A549 (cell line): ENCODE measurements at regions not wholly inside any gene's neighbourhood (a gene's known extent, or its start where the extent isn't known, plus 50 kb on each side); places are given as distances from the start of the nearest gene placed in this dataset.

Experiments
- ATAC-seq, 2 experiments: fragments of 200-7000 bp in 1 of 2; fragments of >200 bp in 1 of 2; cut with Nextera tagmentation in 1 of 2; cut with Tn5 transposase in 1 of 2; 3 replicates each; pipeline versions ENCODE4 v1.8.0 to v1.9.1; 2018 to 2020; ENCODE audit warnings: mild to moderate bottlenecking in 1 of 2, moderate library complexity in 1 of 2
- CTCF ChIA-PET: fragments of 300-600 bp; sonication (Branson Sonifier 250); formaldehyde crosslinking; extraction: SDS; loops from one replicate; lab custom pipeline; 2021; ENCODE audit warnings: antibody characterized with exemption, inconsistent platforms; lab: Yijun Ruan, JAX
- POLR2A ChIA-PET: fragments of 350-600 bp; formaldehyde crosslinking; extraction: SDS; loops from one replicate; lab custom pipeline; 2021; ENCODE audit warnings: antibody characterized with exemption, inconsistent platforms; lab: Yijun Ruan, JAX
- DNase-seq, 2 experiments: peaks; one replicate each; pipeline versions ENCODE4 v3.0.0 to v3.0.0-alpha.2; 2011 to 2016; ENCODE audit warnings: low read depth in 1 of 2, low spot score in 1 of 2
- FAIRE-seq: peaks from 2 replicates; lab custom pipeline; 2011; peaks lifted over from hg19 to GRCh38; lab: Jason Lieb, UNC
- H3K27ac ChIP-seq, 2 experiments: fragments of >200 bp; sonication (Bioruptor Twin); formaldehyde crosslinking; 3 replicates each; pipeline ENCODE4 v1.5.1; 2016 to 2017
- H3K4me1 ChIP-seq: fragments of >200 bp; sonication (Bioruptor Twin); formaldehyde crosslinking; 3 replicates; pipeline ENCODE4 v1.6.1; 2016
- H3K4me2 ChIP-seq: fragments of >200 bp; sonication (Bioruptor Twin); formaldehyde crosslinking; 3 replicates; pipeline ENCODE4 v1.6.1; 2016
- H3K4me3 ChIP-seq: fragments of >200 bp; sonication (Bioruptor Twin); formaldehyde crosslinking; 3 replicates; pipeline ENCODE4 v1.5.1; 2016
- H3K9me3 ChIP-seq: fragments of >200 bp; sonication (Bioruptor Twin); formaldehyde crosslinking; 3 replicates; pipeline ENCODE4 v1.6.1; 2016
- E2F6 ChIP-seq: IDR thresholded peaks from 2 replicates; pipeline ENCODE4 v1.6.1; 2012; ENCODE audit warnings: low read depth, borderline replicate concordance
- EP300 ChIP-seq, 2 experiments: fragments of >200 bp; sonication (Bioruptor Twin); formaldehyde crosslinking; IDR thresholded peaks; 2 replicates in 1 of 2; 3 replicates in 1 of 2; pipeline ENCODE4 v1.6.1; 2016 to 2017
- FOSL2 ChIP-seq, 2 experiments: fragments of 450-650 bp in 1 of 2; fragments of >200 bp in 1 of 2; sonication (Bioruptor Twin) in 1 of 2; formaldehyde crosslinking; IDR thresholded peaks; 2 replicates each; pipeline versions ENCODE4 v1.5.0 to v1.6.1; 2016 to 2020; ENCODE audit warnings: mild to moderate bottlenecking in 1 of 2, moderate library complexity in 1 of 2
- FOXS1 ChIP-seq: fragments of 250-450 bp; sonication (Bioruptor Pico); IDR thresholded peaks from 2 replicates; pipeline ENCODE4 v1.5.0; 2020; ENCODE audit warnings: mild to moderate bottlenecking, moderate library complexity
- GATA3 ChIP-seq: IDR thresholded peaks from 2 replicates; pipeline ENCODE4 v1.6.1; 2012; ENCODE audit warnings: borderline replicate concordance
- HOXB13 ChIP-seq: fragments of 250-450 bp; sonication (Bioruptor Pico); IDR thresholded peaks from 2 replicates; pipeline ENCODE4 v1.5.0; 2020; ENCODE audit warnings: low read depth, mild to moderate bottlenecking, moderate library complexity
- JUNB ChIP-seq: fragments of >200 bp; sonication (Bioruptor Twin); formaldehyde crosslinking; IDR thresholded peaks from 2 replicates; pipeline ENCODE4 v1.6.1; 2016
- KDM1A ChIP-seq: fragments of 200-600 bp; sonication (generic); IDR thresholded peaks from 2 replicates; pipeline ENCODE4 v1.6.1; 2016; ENCODE audit warnings: low read depth, mild to moderate bottlenecking
- MYC ChIP-seq: IDR thresholded peaks from 2 replicates; pipeline ENCODE4 v1.6.1; 2012; ENCODE audit warnings: mild to moderate bottlenecking, inconsistent platforms, low read length, improper control_type of control experiment, borderline replicate concordance
- NFE2L2 ChIP-seq: fragments of 150-350 bp; conservative IDR thresholded peaks from 2 replicates; pipeline ENCODE4 v1.6.1; 2014; ENCODE audit warnings: low read length
- NPAS2 ChIP-seq: fragments of 250-450 bp; sonication (Bioruptor Pico); IDR thresholded peaks from 2 replicates; pipeline ENCODE4 v1.8.0; 2022; ENCODE audit warnings: mild to moderate bottlenecking, moderate library complexity, borderline replicate concordance
- RARB ChIP-seq: fragments of 250-450 bp; sonication (Bioruptor Pico); IDR thresholded peaks from 2 replicates; pipeline ENCODE4 v1.8.0; 2021; ENCODE audit warnings: mild to moderate bottlenecking, moderate library complexity
- RFX5 ChIP-seq: fragments of 450-650 bp; IDR thresholded peaks from 2 replicates; pipeline ENCODE4 v1.7.1; 2014; ENCODE audit warnings: antibody characterized with exemption, mild to moderate bottlenecking, moderate library complexity
- RNF2 ChIP-seq: fragments of 200-600 bp; sonication (generic); IDR thresholded peaks from 2 replicates; pipeline ENCODE4 v1.6.1; 2016; ENCODE audit warnings: low read depth, mild to moderate bottlenecking, antibody characterized with exemption, moderate library complexity, borderline replicate concordance
- TP53 ChIP-seq: fragments of 250-450 bp; sonication (Bioruptor Pico); IDR thresholded peaks from 2 replicates; pipeline ENCODE4 v1.5.0; 2021; ENCODE audit warnings: mild to moderate bottlenecking, moderate library complexity
- ZNF302 ChIP-seq: fragments of 250-450 bp; sonication (Bioruptor Pico); IDR thresholded peaks from 2 replicates; pipeline ENCODE4 v1.9.0; 2021; ENCODE audit warnings: inconsistent platforms, mild to moderate bottlenecking, moderate library complexity
- WGBS: methylation state at CpG from one replicate; pipeline ENCODE4 v1.1.6; 2017; ENCODE audit errors: missing lambda C conversion rate; 5-methylcytosine and 5-hydroxymethylcytosine counted together
- TF ChIP-seq, protein P1 (sequence below): fragments of >200 bp; sonication (Bioruptor Twin); formaldehyde crosslinking; IDR thresholded peaks from 2 replicates; pipeline ENCODE4 v1.6.1; 2016
- TF ChIP-seq, protein P2 (sequence below): fragments of >200 bp; sonication (Bioruptor Twin); formaldehyde crosslinking; IDR thresholded peaks from 3 replicates; pipeline ENCODE4 v1.6.1; 2016
- TF ChIP-seq, protein P3 (sequence below): fragments of 450-650 bp; IDR thresholded peaks from 2 replicates; pipeline ENCODE4 v1.6.1; 2014; ENCODE audit warnings: antibody characterized with exemption
- TF ChIP-seq, protein P4 (sequence below): IDR thresholded peaks from 2 replicates; pipeline ENCODE4 v1.6.1; 2012

- no peak for ATAC-seq
- FAIRE-seq = no peak
- POLR2A ChIA-PET = no interaction called here
- Histone ChIP-seq H3K4me1 (no peaks in the 10 kb centered on the region), H3K4me3 (no peak overlapping the region), H3K27ac (no peak overlapping the region), H3K9me3 (no peaks in the 10 kb centered on the region), H3K4me2 (no peak overlapping the region)
- CTCF ChIA-PET = no interaction called here
- no peak for DNase-seq
- WGBS = 3% methylated on average over 1 of the region's 1 CpG
- TF ChIP-seq, protein P1, sequence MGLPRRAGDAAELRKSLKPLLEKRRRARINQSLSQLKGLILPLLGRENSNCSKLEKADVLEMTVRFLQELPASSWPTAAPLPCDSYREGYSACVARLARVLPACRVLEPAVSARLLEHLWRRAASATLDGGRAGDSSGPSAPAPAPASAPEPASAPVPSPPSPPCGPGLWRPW = no peak
These were observed 415.5 kb upstream of the CDH11 start for GRCh38 chr16:65537336-65537735.

- ATAC-seq = no peak
- TF ChIP-seq, protein P2, sequence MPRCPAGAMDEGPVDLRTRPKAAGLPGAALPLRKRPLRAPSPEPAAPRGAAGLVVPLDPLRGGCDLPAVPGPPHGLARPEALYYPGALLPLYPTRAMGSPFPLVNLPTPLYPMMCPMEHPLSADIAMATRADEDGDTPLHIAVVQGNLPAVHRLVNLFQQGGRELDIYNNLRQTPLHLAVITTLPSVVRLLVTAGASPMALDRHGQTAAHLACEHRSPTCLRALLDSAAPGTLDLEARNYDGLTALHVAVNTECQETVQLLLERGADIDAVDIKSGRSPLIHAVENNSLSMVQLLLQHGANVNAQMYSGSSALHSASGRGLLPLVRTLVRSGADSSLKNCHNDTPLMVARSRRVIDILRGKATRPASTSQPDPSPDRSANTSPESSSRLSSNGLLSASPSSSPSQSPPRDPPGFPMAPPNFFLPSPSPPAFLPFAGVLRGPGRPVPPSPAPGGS = no peak
- no peak for TF ChIP-seq RFX5
- no peak for TF ChIP-seq JUNB
- no peak for TF ChIP-seq EP300 (IDR thresholded peaks at IDR 0.05)
- TF ChIP-seq FOXS1 (CRISPR knock-in tag) = no peak
- TF ChIP-seq NFE2L2 = no peak
- no peak for TF ChIP-seq FOSL2 (IDR thresholded peaks at IDR 0.05)
- TF ChIP-seq FOSL2 (CRISPR knock-in tag; IDR thresholded peaks at IDR 0.05) = no peak
- no peak for TF ChIP-seq HOXB13 (CRISPR knock-in tag)
- TF ChIP-seq, all 56 proteins: peak for 0
- H3K27ac ChIP-seq = no peak overlapping the region
- no peak for DNase-seq
- FAIRE-seq = no peak
- H3K4me2 ChIP-seq = no peak overlapping the region
- CTCF ChIA-PET = no interaction called here
- POLR2A ChIA-PET = no interaction called here
- H3K4me3 ChIP-seq = no peak overlapping the region
- 6% methylated on average over 2 of the region's 2 CpGs for WGBS
- H3K9me3 ChIP-seq = no peaks in the 10 kb centered on the region
- H3K4me1 ChIP-seq = no peaks in the 10 kb centered on the region
These were observed 412.3 kb upstream of the CDH11 start for GRCh38 chr16:65534121-65534528.

- Histone ChIP-seq H3K27ac (no peak overlapping the region), H3K4me2 (no peak overlapping the region), H3K4me3 (no peak overlapping the region), H3K4me1 (no peaks in the 10 kb centered on the region), H3K9me3 (no peaks in the 10 kb centered on the region)
- TF ChIP-seq EP300 (IDR thresholded peaks at IDR 0.05) = no peak
- TF ChIP-seq TP53 = no peak
- no peak for TF ChIP-seq FOSL2 (IDR thresholded peaks at IDR 0.05)
- no peak for TF ChIP-seq FOSL2 (CRISPR knock-in tag; IDR thresholded peaks at IDR 0.05)
- no peak for TF ChIP-seq E2F6
- no peak for TF ChIP-seq RARB (CRISPR knock-in tag)
- no peak for TF ChIP-seq RNF2
- TF ChIP-seq, protein P3, sequence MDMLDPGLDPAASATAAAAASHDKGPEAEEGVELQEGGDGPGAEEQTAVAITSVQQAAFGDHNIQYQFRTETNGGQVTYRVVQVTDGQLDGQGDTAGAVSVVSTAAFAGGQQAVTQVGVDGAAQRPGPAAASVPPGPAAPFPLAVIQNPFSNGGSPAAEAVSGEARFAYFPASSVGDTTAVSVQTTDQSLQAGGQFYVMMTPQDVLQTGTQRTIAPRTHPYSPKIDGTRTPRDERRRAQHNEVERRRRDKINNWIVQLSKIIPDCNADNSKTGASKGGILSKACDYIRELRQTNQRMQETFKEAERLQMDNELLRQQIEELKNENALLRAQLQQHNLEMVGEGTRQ = no peak
- TF ChIP-seq NPAS2 (CRISPR knock-in tag) = no peak
- TF ChIP-seq, protein P1 = no peak
- TF ChIP-seq MYC = no peak
- TF ChIP-seq ZNF302 (CRISPR knock-in tag) = no peak
- POLR2A ChIA-PET = no interaction called here
- WGBS = 14% methylated on average over 2 of the region's 2 CpGs
- CTCF ChIA-PET = no interaction called here
- no peak for FAIRE-seq
- DNase-seq = no peak
- ATAC-seq = no peak
These were observed 411.0 kb upstream of the CDH11 start for GRCh38 chr16:65532846-65533245.

GRCh38 chr16:65532258-65532657 lies 410.4 kb upstream of the CDH11 start:
- POLR2A ChIA-PET = no interaction called here
- no peak for FAIRE-seq
- TF ChIP-seq, protein P4, sequence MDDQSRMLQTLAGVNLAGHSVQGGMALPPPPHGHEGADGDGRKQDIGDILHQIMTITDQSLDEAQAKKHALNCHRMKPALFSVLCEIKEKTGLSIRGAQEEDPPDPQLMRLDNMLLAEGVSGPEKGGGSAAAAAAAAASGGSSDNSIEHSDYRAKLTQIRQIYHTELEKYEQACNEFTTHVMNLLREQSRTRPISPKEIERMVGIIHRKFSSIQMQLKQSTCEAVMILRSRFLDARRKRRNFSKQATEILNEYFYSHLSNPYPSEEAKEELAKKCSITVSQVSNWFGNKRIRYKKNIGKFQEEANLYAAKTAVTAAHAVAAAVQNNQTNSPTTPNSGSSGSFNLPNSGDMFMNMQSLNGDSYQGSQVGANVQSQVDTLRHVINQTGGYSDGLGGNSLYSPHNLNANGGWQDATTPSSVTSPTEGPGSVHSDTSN = no peak
- TF ChIP-seq KDM1A = no peak
- TF ChIP-seq GATA3 = no peak
- TF ChIP-seq, all 56 proteins: peak for 0

More at GRCh38 chr16:65532258-65532657, 410.4 kb upstream of the CDH11 start:
- CTCF ChIA-PET = no interaction called here
- ATAC-seq = no peak
- H3K4me3 ChIP-seq = no peak overlapping the region
- no peaks in the 10 kb centered on the region for H3K4me1 ChIP-seq
- no peaks in the 10 kb centered on the region for H3K9me3 ChIP-seq
- no peak overlapping the region for H3K27ac ChIP-seq
- WGBS = 17% methylated on average over 6 of the region's 6 CpGs
- no peak overlapping the region for H3K4me2 ChIP-seq
- no peak for DNase-seq
